GM12878 (cell line): ENCODE measurements at regions not wholly inside any gene's neighbourhood (a gene's known extent, or its start where the extent isn't known, plus 50 kb on each side); places are given as distances from the start of the nearest gene placed in this dataset.

ENCODE experiments used
- ATAC-seq: fragments of 200-7000 bp; cut with Tn5 transposase; 3 replicates; pipeline ENCODE4 v1.9.1; 2020; ENCODE audit warnings: mild to moderate bottlenecking, moderate library complexity
- BruUV-seq: library from RNA; stranded (reverse); fragments of 400-500 nt; replicated peaks from 2 replicates; lab custom pipeline; 2021; lab: Mats Ljungman, UMichigan
- CTCF ChIA-PET: fragments of 300-600 bp; sonication (Branson Sonifier 250); formaldehyde crosslinking; extraction: SDS; loops from one replicate; lab custom pipeline; 2021; ENCODE audit warnings: inconsistent platforms; lab: Yijun Ruan, JAX
- POLR2A ChIA-PET: fragments of 350-600 bp; formaldehyde crosslinking; extraction: SDS; loops from one replicate; lab custom pipeline; 2021; ENCODE audit warnings: inconsistent platforms; lab: Charles Lee
- RAD21 ChIA-PET: fragments of 300-600 bp; sonication (Branson Sonifier 250); formaldehyde crosslinking; loops from one replicate; lab custom pipeline; 2023; ENCODE audit warnings: antibody characterized with exemption; ENCODE audit not compliant: unreplicated experiment; lab: Charles Lee
- SMC1A ChIA-PET: fragments of 300-600 bp; sonication (Branson Sonifier 250); formaldehyde crosslinking; loops from one replicate; lab custom pipeline; 2023; ENCODE audit not compliant: unreplicated experiment, uncharacterized antibody; lab: Charles Lee
- DNase-seq: peaks from one replicate; pipeline ENCODE4 v3.0.0-alpha.2; 2011; ENCODE audit warnings: low read depth, low spot score
- FAIRE-seq: peaks from 3 replicates; lab custom pipeline; 2011; peaks lifted over from hg19 to GRCh38; lab: Jason Lieb, UNC
- H2AFZ ChIP-seq: 2 replicates; pipeline ENCODE4 v1.6.0; 2011; ENCODE audit warnings: low read depth, low read length, control low read depth; ENCODE audit not compliant: control insufficient read depth
- H3K27ac ChIP-seq: 2 replicates; pipeline ENCODE4 v1.5.1; 2011; ENCODE audit warnings: control low read depth; ENCODE audit not compliant: control insufficient read depth, insufficient read depth
- H3K27me3 ChIP-seq, 2 experiments: replicated peaks in 1 of 2; 2 replicates each; pipeline versions ENCODE4 v1.6.0 to v1.6.1; 2011; ENCODE audit warnings: low read length in 1 of 2; ENCODE audit not compliant: control insufficient read depth in 2 of 2, insufficient read depth in 2 of 2
- H3K36me3 ChIP-seq, 2 experiments: 2 replicates each; pipeline ENCODE4 v1.5.1; 2011; ENCODE audit warnings: low read length in 1 of 2; ENCODE audit not compliant: control insufficient read depth in 2 of 2, insufficient read depth in 2 of 2
- H3K4me1 ChIP-seq: 2 replicates; pipeline ENCODE4 v1.6.1; 2011; ENCODE audit warnings: mild to moderate bottlenecking, low read length, moderate library complexity, mixed read lengths; ENCODE audit not compliant: control insufficient read depth, insufficient read depth
- H3K4me2 ChIP-seq: 2 replicates; pipeline ENCODE4 v1.6.0; 2011; ENCODE audit warnings: control low read depth; ENCODE audit not compliant: control insufficient read depth, insufficient read depth
- H3K4me3 ChIP-seq: fragments of 200-600 bp; sonication (generic); 2 replicates; pipeline ENCODE4 v1.5.1; 2016
- H3K79me2 ChIP-seq: 2 replicates; pipeline ENCODE4 v1.6.0; 2011; ENCODE audit warnings: low read length; ENCODE audit not compliant: control insufficient read depth, insufficient read depth
- H3K9ac ChIP-seq: 2 replicates; pipeline ENCODE4 v1.8.0; 2011; ENCODE audit warnings: low read length, control low read depth, mixed read lengths; ENCODE audit not compliant: control insufficient read depth, insufficient read depth
- H3K9me3 ChIP-seq: replicated peaks from 3 replicates; pipeline ENCODE4 v1.5.1; 2011; ENCODE audit warnings: mild to moderate bottlenecking, low read length; ENCODE audit not compliant: control insufficient read depth, insufficient read depth
- H4K20me1 ChIP-seq: 2 replicates; pipeline ENCODE4 v1.6.0; 2011; ENCODE audit not compliant: control insufficient read depth, insufficient read depth
- ASH2L ChIP-seq: fragments of 300-600, 200-600 bp; sonication (generic); IDR thresholded peaks from 2 replicates; pipeline ENCODE4 v1.6.1; 2017; ENCODE audit warnings: low read depth, mild to moderate bottlenecking, borderline replicate concordance
- BCL3 ChIP-seq: IDR thresholded peaks from 2 replicates; pipeline ENCODE4 v1.6.1; 2011; ENCODE audit warnings: borderline replicate concordance, low read depth, mild to moderate bottlenecking, moderate library complexity, low read length; ENCODE audit not compliant: insufficient read depth, poor library complexity, severe bottlenecking
- BCLAF1 ChIP-seq: fragments of 450-650 bp; IDR thresholded peaks from 2 replicates; pipeline ENCODE4 v1.6.1; 2017; ENCODE audit warnings: antibody characterized with exemption, mild to moderate bottlenecking, moderate library complexity
- CBFB ChIP-seq: IDR thresholded peaks from 2 replicates; pipeline ENCODE4 v1.6.1; 2016; ENCODE audit warnings: antibody characterized with exemption, low read depth
- CBX3 ChIP-seq: fragments of 200-600 bp; sonication (generic); IDR thresholded peaks from 2 replicates; pipeline ENCODE4 v1.6.1; 2016; ENCODE audit warnings: low read depth, borderline replicate concordance
- HDAC6 ChIP-seq: fragments of 200-600 bp; sonication (generic); IDR thresholded peaks from one replicate; pipeline ENCODE4 v1.8.0; 2017; ENCODE audit warnings: antibody characterized with exemption; ENCODE audit not compliant: unreplicated experiment
- KLF5 ChIP-seq: fragments of 450-650 bp; IDR thresholded peaks from 2 replicates; pipeline ENCODE4 v1.6.1; 2014; ENCODE audit warnings: mild to moderate bottlenecking; ENCODE audit not compliant: partially characterized antibody
- LARP7 ChIP-seq: fragments of 450-650 bp; IDR thresholded peaks from 2 replicates; pipeline ENCODE4 v1.6.1; 2017; ENCODE audit warnings: mild to moderate bottlenecking
- MXI1 ChIP-seq: fragments of 150-350 bp; IDR thresholded peaks from 2 replicates; pipeline ENCODE4 v1.6.1; 2011; ENCODE audit warnings: low read depth, mild to moderate bottlenecking, inconsistent platforms, low read length, improper control_type of control experiment
- NBN ChIP-seq: fragments of 450-650 bp; IDR thresholded peaks from 2 replicates; pipeline ENCODE4 v1.6.1; 2016
- NR2C2 ChIP-seq: IDR thresholded peaks from 2 replicates; pipeline ENCODE4 v1.6.1; 2011; ENCODE audit warnings: borderline replicate concordance, low read depth; ENCODE audit not compliant: control insufficient read depth, insufficient read length
- RAD51 ChIP-seq: fragments of 450-650 bp; IDR thresholded peaks from 2 replicates; pipeline ENCODE4 v1.6.1; 2016; ENCODE audit warnings: moderate library complexity, mild to moderate bottlenecking, inconsistent platforms
- RBBP5 ChIP-seq: fragments of 200-600 bp; sonication (generic); conservative IDR thresholded peaks from 2 replicates; pipeline ENCODE4 v1.6.1; 2016
- SIN3A ChIP-seq: IDR thresholded peaks from 2 replicates; pipeline ENCODE4 v1.6.1; 2012; ENCODE audit warnings: low read depth, low read length, improper control_type of control experiment
- SUZ12 ChIP-seq: fragments of 200-600 bp; sonication (generic); IDR thresholded peaks from one replicate; pipeline ENCODE4 v1.6.1; 2018; ENCODE audit warnings: antibody characterized with exemption, mild to moderate bottlenecking; ENCODE audit not compliant: unreplicated experiment
- YBX1 ChIP-seq: fragments of 450-650 bp; IDR thresholded peaks from 2 replicates; pipeline ENCODE4 v1.6.1; 2016; ENCODE audit warnings: antibody characterized with exemption
- WGBS: methylation state at CpG from one replicate; pipeline ENCODE4 v1.1.6; 2016; ENCODE audit warnings: low lambda C conversion rate; ENCODE audit not compliant: insufficient replicate concordance, insufficient coverage; ENCODE audit errors: missing lambda C conversion rate; 5-methylcytosine and 5-hydroxymethylcytosine counted together
- in situ Hi-C: fragments of 300-500 bp; cut with MboI; formaldehyde crosslinking; loops from 9 replicates; pipeline ENCODE4 v1.14.3; 2018; ENCODE audit warnings: mixed read lengths
- intact Hi-C: fragments of 100-400 bp; cut with micrococcal nuclease; formaldehyde crosslinking; loops from one replicate; pipeline ENCODE4 v1.14.2; 2022; ENCODE audit not compliant: unreplicated experiment

- no TSS peak for BruUV-seq
- no peaks in the 10 kb centered on the region for H4K20me1 ChIP-seq
- H3K4me3 ChIP-seq, result no peak overlapping the region
- in situ Hi-C loops (no loop called here), intact Hi-C loops (no loop called here)
- no peaks in the 10 kb centered on the region for H3K79me2 ChIP-seq
- ChIA-PET SMC1A (no interaction called here), CTCF (no interaction called here), RAD21 (no interaction called here), POLR2A (no interaction called here)
- H3K9ac ChIP-seq, result no peak overlapping the region
- no peak overlapping the region for H3K27ac ChIP-seq
- WGBS, result 1% methylated on average over 9 of the region's 9 CpGs
- TF ChIP-seq CBX3 (no peak), BCLAF1 (no peak), RBBP5 (no peak), SUZ12 (no peak)
- H3K27me3 ChIP-seq, result no peaks in the 10 kb centered on the region
- FAIRE-seq (no peak), DNase-seq (no peak), ATAC-seq (no peak)
- H3K36me3 ChIP-seq, result no peaks in the 10 kb centered on the region
- no peaks in the 10 kb centered on the region for H3K4me1 ChIP-seq
- H3K9me3 ChIP-seq, result no peaks in the 10 kb centered on the region
- H3K4me2 ChIP-seq, result no peak overlapping the region
- no peak overlapping the region for H2AFZ ChIP-seq
These were observed 159.5 kb upstream of the KHDRBS2 start for GRCh38 chr6:62445521-62445920.

GRCh38 chr6:62441182-62441581 lies 155.2 kb upstream of the KHDRBS2 start:
- H3K9ac ChIP-seq, result no peak overlapping the region
- no peak for DNase-seq
- H3K36me3 ChIP-seq, result no peaks in the 10 kb centered on the region
- no peak overlapping the region for H3K27ac ChIP-seq
- no peak overlapping the region for H2AFZ ChIP-seq
- ChIA-PET SMC1A (no interaction called here), CTCF (no interaction called here), POLR2A (no interaction called here), RAD21 (no interaction called here)
- BruUV-seq, result no TSS peak
- no peaks in the 10 kb centered on the region for H4K20me1 ChIP-seq
- intact Hi-C loops, result no loop called here
- in situ Hi-C loops, result no loop called here
- H3K27me3 ChIP-seq, result no peaks in the 10 kb centered on the region
- no peak for ATAC-seq
- no peak for FAIRE-seq
- WGBS, result 0% methylated on average over 1 of the region's 1 CpG
- no peaks in the 10 kb centered on the region for H3K4me1 ChIP-seq
- H3K4me3 ChIP-seq, result no peak overlapping the region
- H3K9me3 ChIP-seq, result no peaks in the 10 kb centered on the region
- no peaks in the 10 kb centered on the region for H3K79me2 ChIP-seq
- no peak overlapping the region for H3K4me2 ChIP-seq
- TF ChIP-seq LARP7, result no peak
- TF ChIP-seq SUZ12, result no peak
- no peak for TF ChIP-seq NR2C2
- no peak for TF ChIP-seq ASH2L
- TF ChIP-seq YBX1, result no peak
- no peak for TF ChIP-seq NBN
- TF ChIP-seq RAD51, result no peak
- TF ChIP-seq MXI1, result no peak
- no peak for TF ChIP-seq BCL3
- TF ChIP-seq SIN3A, result no peak
- TF ChIP-seq KLF5, result no peak
- TF ChIP-seq CBFB, result no peak
- TF ChIP-seq HDAC6, result no peak
